ENCODE measurements at regions not wholly inside any gene's neighbourhood (a gene's known extent, or its start where the extent isn't known, plus 50 kb on each side); places are given as distances from the start of the nearest gene placed in this dataset.
"Not testable (repeated sequence)": the region's sequence is repeated elsewhere in the genome, so short reads cannot be mapped to it uniquely, and the experiment has no call there.

- not testable (repeated sequence) for DNase-seq
Measured at GRCh38 chr12:84103886-84104285, 808.7 kb downstream of the SLC6A15 start.

DNA sequence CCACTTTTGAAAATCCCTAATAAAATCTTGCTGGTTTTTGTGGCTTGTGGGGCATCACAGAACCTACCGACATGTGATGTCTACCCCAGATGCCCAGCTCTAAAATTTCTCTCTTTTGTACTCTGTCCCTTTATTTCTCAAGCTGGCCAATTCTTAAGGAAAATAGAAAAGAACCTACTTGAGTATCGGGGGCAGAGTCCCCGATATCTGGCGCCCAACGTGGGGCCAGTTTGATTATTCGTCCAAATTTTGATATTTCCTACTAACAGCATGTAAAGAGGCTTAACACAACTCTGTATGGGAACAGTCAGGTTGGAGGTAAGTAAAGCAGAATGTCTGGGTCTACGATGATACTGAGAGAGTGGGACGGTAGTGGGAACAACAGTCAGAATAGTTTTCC, 810.6 kb downstream of the SLC6A15 start:
- DNase-seq, result not testable (repeated sequence)

- DNase-seq, result not testable (repeated sequence)
Measured at GRCh38 chr12:84099591-84099990, 813.0 kb downstream of the SLC6A15 start.

DNA sequence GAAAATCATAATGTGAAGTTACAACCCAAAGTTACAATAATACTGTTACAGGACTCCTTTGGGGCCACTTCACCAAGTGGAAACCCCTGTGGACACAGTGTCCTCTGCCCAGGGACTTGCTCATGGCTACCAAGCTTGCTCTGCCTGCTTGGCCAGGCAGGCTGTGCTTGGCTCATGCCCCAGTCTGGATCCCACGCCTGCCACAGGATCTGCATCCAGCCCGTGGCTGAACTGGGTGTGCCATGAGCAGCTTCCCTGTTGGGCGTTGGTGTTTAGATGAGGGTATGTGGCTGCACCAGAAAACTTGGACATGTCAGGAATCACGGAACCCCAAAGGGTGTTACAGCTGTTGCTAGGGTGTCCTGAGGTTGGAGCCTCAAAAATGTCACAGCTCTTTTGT, 820.9 kb downstream of the SLC6A15 start:
- no peak for DNase-seq

GRCh38 chr12:84089356-84089755, 823.2 kb downstream of the SLC6A15 start:
- DNase-seq, result no peak

- DNase-seq, result no peak
Measured at GRCh38 chr12:84085046-84085445, 827.6 kb downstream of the SLC6A15 start.

DNA sequence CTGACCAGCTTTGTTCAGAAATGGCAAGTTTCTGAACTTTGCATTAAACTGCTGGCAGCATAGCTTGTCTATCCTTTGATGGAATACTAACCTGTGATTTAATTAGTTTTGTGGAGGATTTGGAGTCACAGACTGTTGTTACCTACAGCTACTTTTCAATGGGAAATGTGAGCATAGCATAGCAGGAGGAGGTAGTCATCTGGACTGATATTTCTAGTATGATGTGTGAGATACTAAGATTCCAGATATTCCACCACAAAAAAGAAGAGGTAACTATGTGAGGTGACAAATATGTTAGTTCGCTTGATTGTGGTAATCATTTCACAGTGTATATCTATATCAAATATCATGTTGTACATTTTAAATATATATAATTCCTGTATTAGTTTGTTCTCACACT, 833.0 kb downstream of the SLC6A15 start:
- no peak for DNase-seq

- DNase-seq, result no peak
Measured at GRCh38 chr12:84077679-84078078, 834.9 kb downstream of the SLC6A15 start.

DNA sequence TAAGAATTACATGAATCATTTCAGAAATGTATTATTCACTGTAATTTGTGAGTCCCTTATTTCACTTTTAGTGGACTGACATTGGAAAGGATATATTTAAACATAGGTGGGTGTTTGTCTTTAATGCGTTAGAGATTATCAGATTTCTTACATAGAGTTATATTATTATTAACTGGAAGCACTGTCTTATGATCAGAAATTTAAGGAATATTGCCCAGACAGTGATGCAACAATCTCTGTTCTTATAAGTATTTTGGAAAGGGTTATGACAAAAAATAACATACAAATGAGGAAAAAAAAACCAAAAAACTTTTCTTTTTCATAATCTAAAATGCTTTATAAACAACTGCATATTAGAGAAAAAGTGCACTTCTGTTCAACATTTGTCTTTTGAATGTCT, 836.6 kb downstream of the SLC6A15 start:
- no peak for DNase-seq

DNA sequence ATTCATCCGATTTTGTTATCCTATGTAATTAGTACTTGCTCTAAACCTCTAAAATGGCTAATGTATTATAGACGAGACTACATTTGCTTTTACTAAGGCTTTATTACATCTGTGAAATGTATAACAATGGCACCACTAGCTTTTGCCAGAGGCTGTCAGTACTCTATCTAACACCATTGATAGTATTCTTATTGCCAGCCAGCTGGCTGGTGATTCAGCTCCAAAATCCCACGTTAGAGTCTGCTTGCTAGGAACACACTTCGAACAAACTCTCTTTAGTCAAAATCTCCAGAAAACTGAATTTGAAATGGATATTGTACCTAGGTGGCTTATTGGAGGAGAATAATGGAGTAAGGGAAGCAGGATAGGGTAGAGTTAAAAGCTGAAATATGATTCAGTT, 839.2 kb downstream of the SLC6A15 start:
- no peak for DNase-seq

DNA sequence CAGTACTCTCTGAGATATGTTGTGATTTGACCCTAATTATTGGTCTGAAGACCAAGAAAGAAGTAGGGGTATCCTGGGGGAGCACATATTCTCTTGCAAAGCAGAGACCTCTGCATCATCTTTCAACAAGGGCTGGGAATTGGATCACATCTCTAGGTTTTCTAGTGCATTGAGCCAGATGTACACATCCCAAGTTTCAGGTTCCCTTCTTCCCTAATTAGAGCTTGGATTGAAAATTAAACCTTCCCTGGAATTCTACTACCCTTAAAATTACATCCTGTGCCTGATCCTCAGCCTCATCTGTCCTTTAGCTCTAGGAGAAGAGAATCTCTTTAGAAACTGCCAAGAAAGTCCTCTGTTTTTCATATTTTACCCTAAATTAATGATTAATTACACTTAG, 839.6 kb downstream of the SLC6A15 start:
- DNase-seq, result no peak

DNA sequence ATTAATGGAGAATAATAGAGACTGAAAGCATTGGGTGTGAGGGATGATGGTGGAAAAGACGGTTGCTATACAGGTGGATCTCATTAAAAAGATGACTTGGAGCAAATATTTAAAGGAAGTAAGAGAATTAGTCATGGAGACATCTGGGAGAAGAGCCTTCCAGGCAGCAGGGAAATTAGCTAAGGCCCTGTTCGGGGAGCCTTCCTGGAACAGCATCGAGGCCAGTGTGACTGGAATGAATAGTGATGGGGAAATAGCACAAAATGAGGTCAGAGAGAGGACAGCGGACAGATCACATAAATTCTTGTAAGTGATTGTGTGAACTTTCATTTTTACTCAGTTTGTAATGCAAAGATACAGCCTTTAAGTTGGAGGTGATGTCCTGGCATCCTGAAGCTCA, 842.3 kb downstream of the SLC6A15 start:
- no peak for DNase-seq

GRCh38 chr12:84069699-84070098, 842.9 kb downstream of the SLC6A15 start:
- no peak for DNase-seq

GRCh38 chr12:84069198-84069597, 843.4 kb downstream of the SLC6A15 start:
- no peak for DNase-seq

- DNase-seq, result no peak
Measured at GRCh38 chr12:84058136-84058535, 854.5 kb downstream of the SLC6A15 start.

- no peak for DNase-seq
Measured at GRCh38 chr12:84054811-84055210, 857.8 kb downstream of the SLC6A15 start.

- no peak for DNase-seq
Measured at GRCh38 chr12:84047881-84048280, 864.7 kb downstream of the SLC6A15 start.

- DNase-seq, result no peak
Measured at GRCh38 chr12:84046859-84047258, 865.7 kb downstream of the SLC6A15 start.

DNA sequence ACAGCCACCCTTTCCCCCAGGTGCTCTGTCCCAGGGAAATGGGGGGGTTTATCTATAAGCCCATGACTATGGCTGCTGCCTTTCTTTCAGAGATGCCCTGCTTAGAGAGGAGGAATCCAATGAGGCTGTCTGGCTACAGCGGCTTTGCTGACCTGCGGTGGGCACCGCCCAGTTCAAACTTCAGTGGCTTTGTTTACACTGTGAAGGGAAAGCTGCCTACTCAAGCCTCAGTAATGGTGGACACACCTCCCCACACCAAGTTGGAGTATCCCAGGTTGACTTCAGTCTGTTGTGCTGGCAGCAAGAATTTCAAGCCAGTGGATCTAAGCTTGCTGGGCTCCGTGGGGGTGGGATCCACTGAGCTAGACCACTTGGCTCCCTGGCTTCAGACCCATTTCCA, 869.2 kb downstream of the SLC6A15 start:
- DNase-seq, result no peak

- no peak for DNase-seq
Measured at GRCh38 chr12:84038242-84038641, 874.4 kb downstream of the SLC6A15 start.

GRCh38 chr12:84036912-84037311, 875.7 kb downstream of the SLC6A15 start:
- DNase-seq, result no peak

DNA sequence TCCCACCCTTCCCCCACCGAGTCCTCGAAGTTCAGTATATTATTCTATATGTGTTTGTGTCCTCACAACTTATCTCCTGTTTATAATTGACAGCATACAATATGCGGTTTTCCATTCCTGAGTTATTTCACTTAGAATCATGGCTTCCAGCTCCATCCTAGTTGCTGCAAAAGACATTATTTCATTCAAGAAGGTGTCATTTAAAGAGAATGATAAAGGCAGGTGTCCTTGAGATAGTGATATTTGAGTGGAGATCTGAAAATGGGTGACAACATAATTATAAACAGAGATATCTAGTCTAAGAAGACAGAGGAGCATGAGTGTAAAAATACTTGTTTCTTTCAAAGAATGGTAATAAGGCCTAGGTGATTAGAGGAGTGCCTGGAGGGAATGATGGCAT, 876.8 kb downstream of the SLC6A15 start:
- DNase-seq, result no peak

- no peak for DNase-seq
Measured at GRCh38 chr12:84034871-84035270, 877.7 kb downstream of the SLC6A15 start.

GRCh38 chr12:84033162-84033561, 879.4 kb downstream of the SLC6A15 start:
- no peak for DNase-seq

GRCh38 chr12:84018556-84019179, 893.9 kb downstream of the SLC6A15 start:
- not testable (repeated sequence) for DNase-seq

- DNase-seq, result no peak
Measured at GRCh38 chr12:84016956-84017355, 895.6 kb downstream of the SLC6A15 start.
